HG02759 (cell line): ENCODE measurements at regions not wholly inside any gene's neighbourhood (a gene's known extent, or its start where the extent isn't known, plus 50 kb on each side); places are given as distances from the start of the nearest gene placed in this dataset.
"Not testable (repeated sequence)": the region's sequence is repeated elsewhere in the genome, so short reads cannot be mapped to it uniquely, and the experiment has no call there.

Source experiments
- ATAC-seq: cut with Tn5 transposase; IDR thresholded peaks from one replicate; pipeline ENCODE4 v1.9.1; 2021; ENCODE audit warnings: mild to moderate bottlenecking, moderate library complexity; ENCODE audit not compliant: unreplicated experiment

- ATAC-seq = no peak
Measured at GRCh38 chr2:161044921-161045320, 115.3 kb upstream of the TANK start.

GRCh38 chr2:161045726-161046125 is 114.5 kb upstream of the TANK start:
- ATAC-seq = no peak

- ATAC-seq = no peak
Measured at GRCh38 chr2:161046876-161047275, 113.4 kb upstream of the TANK start.

DNA sequence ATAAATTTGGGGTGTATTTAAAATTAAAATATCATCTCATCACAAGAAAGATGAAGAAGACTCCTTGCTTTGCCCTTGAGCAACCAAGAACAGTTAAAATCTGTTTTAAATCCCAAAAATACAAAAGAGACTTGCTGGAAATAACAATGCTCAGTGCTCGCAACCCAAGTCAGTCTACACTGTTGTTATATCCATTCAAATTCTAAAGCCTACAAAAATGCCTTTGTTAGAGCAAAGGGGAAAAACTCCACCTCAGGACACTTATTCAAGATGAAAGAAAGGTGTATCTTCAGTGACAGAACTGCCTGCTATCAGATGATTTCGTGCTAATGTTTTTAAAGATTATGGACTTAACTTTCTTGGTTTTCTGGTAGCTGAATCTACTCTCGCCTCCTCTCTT is 111.9 kb upstream of the TANK start:
- no peak for ATAC-seq

- no peak for ATAC-seq
Measured at GRCh38 chr2:161049559-161049958, 110.7 kb upstream of the TANK start.

DNA sequence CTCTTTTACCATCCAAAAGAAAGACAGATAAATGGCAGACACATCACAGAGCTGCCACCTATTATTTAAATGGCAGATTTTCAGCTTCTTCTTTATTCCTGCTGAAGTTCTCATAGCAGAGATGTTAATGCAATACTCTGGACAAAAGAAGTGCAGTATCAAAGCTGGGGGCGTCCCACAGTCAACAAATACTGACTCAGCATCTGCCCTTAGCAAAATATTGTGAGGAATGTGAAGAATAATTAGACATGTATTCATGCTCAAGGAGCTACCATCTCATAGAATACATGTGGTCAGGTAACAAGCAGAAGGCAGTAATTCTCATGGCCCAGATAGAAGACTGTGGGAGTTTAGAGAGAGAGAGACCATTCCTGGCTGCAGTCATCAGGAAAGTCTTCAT is 108.0 kb upstream of the TANK start:
- no peak for ATAC-seq

- no peak for ATAC-seq
Measured at GRCh38 chr2:161055289-161055688, 104.9 kb upstream of the TANK start.

GRCh38 chr2:161059388-161059787 is 100.8 kb upstream of the TANK start:
- no peak for ATAC-seq

DNA sequence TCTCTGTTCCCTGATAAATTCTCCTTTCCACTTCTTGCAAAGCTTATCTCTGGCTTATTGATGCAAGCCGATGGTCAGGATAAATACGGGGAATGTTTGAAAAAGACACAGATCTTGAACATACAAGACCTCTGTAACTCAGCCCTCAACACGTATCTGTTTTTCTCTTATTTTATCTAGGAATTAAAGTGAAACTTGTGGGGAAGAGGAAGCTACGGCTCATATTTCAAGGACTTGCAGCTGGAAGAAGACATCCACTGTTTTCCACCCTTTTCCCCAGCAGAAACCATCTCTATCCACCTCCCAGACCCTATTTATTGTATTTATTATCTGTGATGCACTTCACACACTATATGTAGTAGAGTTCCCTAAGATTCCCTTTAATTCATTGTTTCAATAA is 98.4 kb upstream of the TANK start:
- no peak for ATAC-seq

DNA sequence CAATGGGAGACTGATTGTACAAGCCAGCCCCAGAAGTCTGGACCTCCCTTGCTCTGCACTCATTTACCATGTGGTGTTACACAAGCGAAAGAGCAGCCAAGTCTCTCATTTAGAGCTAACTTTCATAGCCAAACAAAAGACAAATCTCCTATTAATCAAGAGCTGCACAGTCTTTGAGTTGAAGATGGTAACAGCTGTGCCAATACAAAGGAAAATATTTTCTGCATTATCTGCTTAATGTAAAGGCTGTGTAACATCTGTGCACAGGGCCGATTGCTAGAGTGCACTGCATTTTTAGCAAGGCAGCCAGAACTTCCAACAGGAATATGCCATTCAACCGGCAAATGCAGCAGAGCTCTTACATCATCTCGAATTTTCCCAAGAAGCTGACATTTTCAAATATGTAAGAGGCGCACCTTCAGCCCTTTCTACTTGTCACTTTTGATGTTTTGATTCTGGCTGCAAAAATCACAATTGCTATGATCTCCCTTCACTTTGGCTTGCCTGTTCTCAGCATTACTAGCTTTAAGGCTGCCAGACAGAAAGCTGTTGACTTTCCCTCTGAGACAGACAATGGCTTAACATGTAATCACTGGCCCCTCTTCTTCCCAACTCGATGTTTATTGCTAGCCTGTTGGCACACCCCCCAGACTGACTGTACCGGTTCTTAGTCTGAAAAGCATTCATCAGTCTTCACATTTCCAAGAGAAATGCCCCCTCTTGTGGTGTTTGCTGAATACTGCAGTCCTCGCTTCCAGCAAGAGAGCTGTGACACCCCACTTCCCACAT is 96.9 kb upstream of the TANK start:
- ATAC-seq = peak; percentile 91

GRCh38 chr2:161063946-161064306 is 96.3 kb upstream of the TANK start:
- peak; percentile 34 for ATAC-seq

- ATAC-seq = no peak
Measured at GRCh38 chr2:161067846-161068350, 92.3 kb upstream of the TANK start.

GRCh38 chr2:161068670-161069069 is 91.6 kb upstream of the TANK start:
- ATAC-seq = peak; percentile 44

DNA sequence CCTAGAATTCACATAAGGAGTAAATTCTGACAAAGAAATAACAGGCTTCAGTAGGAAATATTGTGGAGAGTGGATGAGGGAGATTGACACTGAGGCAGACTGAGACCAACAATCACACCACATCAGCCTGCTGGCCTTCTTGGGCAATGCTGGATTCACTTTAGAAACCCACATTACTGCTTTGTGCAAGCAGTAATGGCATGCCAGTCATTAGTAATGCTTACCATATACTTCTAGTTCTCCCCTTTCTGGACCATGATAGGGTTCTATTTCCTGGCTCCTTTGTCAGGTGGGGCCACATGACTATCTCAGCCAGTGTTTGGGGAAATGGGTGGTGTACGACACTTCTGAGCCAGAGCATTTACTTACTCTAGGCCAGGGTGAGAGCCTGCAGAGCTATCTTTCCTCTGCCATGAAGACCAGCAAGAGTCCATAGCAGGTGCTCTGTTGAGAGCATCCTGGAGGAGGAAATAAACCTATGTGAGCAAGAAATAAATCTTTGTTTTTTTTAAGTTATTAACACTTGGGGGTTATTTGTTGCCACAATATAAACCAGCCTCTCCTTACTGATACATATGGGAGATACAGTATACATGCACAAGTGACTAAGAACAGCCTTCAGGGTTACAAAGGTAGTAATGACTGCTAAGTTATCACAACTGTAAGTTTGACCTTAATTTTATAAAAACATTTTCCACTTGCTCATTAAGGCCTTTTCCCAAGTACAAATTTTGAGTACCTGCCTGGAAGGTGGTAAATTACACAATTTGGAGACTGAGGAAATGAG is 89.3 kb upstream of the TANK start:
- ATAC-seq = no peak

DNA sequence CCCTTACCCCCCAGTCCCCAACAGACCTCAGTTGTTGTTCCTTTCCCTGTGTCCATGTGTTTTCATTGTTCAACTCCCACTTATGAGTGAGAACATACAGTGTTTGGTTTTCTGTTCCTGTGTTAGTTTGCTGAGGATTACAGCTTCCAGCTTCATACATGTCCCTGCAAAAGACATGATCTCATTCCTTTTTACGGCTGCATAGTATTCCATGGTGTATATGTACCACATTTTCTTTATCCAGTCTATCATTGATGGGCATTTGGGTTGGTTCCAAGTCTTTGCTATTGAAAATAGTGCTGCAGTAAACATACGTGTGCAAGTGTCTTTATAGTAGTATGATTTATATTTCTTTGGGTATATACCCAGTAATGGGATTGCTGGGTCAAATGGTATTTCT is 87.8 kb upstream of the TANK start:
- ATAC-seq = not testable (repeated sequence)

- no peak for ATAC-seq
Measured at GRCh38 chr2:161075701-161076100, 84.5 kb upstream of the TANK start.

DNA sequence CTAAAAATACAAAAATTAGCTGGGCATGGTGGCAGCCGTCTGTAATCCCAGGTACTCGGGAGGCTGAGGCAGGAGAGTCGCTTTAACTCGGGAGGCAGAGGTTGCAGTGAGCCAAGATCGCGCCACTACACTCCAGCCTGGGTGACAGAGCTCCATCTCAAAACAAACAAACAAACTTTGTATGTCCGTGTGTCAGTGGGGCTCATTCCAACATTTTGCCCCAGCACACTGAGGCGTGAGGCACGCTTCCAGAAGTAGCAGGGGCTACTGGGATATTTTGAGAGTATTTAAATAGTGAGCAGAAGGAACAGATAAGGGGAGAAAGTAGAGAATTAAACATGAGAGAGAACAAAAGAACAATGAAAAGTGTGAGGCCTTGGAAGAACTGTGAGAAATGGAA is 83.3 kb upstream of the TANK start:
- no peak for ATAC-seq

DNA sequence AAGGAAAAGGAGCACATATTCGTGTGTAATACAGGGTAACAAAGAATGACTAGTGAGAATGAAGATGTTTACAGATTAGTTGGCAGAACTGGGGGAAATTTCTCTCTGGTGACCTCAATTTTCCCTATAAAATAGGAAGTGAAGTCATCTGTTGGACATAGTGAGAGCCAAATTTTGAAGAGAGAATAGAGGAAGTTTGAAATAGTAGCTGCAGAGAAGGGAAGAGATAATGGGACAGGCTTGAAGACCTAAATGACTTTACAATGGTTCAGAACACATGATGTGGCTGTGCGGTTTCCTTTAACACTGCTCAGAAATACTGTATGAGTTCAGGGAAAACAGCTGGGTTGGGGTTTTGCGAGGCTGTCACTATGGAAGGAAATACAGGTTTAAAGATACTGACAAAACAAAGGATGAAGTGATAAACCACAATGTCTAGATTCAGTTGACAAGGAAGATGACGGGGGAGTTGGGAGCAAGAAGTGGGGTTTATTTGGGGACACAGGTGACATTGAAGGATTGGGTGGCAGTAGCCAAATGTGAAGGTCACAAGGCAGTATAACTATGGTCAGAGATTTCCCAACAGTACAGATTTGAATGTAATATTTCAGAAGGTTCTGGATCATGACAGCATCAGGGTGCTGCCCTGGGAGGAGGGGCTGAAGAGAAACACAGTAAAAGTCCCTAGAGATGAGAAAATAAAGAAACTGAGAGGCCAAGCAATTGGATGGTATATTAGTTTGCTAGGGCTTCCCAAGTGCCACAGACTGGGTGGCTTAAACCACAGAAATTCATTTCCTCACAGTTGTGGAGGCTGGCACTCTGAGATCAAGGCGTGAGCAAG is 82.6 kb upstream of the TANK start:
- peak; percentile 87 for ATAC-seq

- ATAC-seq = no peak
Measured at GRCh38 chr2:161078211-161078539, 82.1 kb upstream of the TANK start.

- no peak for ATAC-seq
Measured at GRCh38 chr2:161085149-161085548, 75.1 kb upstream of the TANK start.

GRCh38 chr2:161088658-161089350 is 71.4 kb upstream of the TANK start:
- ATAC-seq = peak; percentile 89
